Posterior cingulate gyrus (tissue), 11 donors: ENCODE measurements at regions not wholly inside any gene's neighbourhood (a gene's known extent, or its start where the extent isn't known, plus 50 kb on each side); places are given as distances from the start of the nearest gene placed in this dataset.
"Not testable (repeated sequence)": the region's sequence is repeated elsewhere in the genome, so short reads cannot be mapped to it uniquely, and the experiment has no call there.

Experiments
- DNase-seq, 10 donors: peaks; one replicate each; pipeline versions ENCODE4 v3.0.0 to v3.0.0-alpha.2; 2020 to 2021; ENCODE audit warnings: mixed read lengths in 3 of 10
- intact Hi-C: fragments of 100-400 bp; cut with DNase I; formaldehyde crosslinking; loops from one replicate; pipeline ENCODE4 v1.15.1; 2023

DNA sequence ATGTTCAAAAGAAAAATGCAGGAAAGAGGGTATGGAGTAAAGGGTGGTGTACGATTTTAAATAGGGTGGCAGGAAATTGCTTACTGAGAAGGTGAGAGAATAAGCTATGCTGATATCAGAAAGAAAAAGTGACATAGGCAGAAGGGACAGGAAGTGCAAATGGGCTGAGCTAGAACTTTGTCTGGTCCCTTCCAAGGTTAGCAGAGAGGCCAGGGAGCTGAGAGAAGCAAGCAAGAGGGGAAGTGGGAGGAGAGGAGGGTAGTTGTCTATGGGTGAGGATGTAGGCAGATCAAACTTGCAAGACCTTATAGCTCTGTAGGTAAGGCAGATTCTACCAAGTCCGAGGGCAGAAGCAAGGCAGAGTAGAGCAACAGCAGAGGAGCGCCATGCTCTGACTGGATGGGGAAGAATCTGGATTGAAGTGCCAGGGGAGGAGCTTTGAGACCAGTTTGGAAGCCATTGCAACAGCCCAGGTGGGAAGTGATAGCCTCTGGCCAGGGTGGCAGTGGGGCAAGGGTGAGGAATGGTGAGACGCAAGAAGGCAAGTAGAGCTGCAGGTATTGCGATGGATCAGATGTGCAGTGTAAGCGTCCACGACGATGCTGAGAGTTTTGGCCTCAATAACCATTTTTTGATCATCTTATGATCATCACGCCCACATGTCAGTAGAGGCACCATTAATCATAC is 134.4 kb upstream of the APCDD1 start:
- no peak for DNase-seq
- intact Hi-C loops: no loop called here

DNA sequence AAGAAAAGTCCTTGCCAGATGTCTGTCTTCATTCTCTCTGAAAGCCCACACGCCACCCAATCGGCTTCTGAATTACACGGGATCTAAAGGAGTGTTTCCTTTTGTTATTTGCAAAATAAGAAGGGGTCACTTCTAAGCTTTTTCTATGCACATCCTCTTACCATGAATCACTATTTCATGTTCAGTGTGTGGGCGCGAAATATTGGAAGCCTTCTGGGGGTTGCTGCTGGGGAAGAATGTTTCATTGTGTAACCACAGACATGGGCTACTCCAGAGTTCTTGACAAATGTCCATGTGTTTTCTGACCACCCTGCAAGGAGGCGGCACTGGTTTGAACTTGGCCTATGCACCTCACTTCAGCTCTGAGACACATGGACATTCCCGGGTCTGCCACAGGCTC is 133.6 kb upstream of the APCDD1 start:
- DNase-seq: peak in 1 of 10 donors; percentile 7
- intact Hi-C loops: no loop called here

DNA sequence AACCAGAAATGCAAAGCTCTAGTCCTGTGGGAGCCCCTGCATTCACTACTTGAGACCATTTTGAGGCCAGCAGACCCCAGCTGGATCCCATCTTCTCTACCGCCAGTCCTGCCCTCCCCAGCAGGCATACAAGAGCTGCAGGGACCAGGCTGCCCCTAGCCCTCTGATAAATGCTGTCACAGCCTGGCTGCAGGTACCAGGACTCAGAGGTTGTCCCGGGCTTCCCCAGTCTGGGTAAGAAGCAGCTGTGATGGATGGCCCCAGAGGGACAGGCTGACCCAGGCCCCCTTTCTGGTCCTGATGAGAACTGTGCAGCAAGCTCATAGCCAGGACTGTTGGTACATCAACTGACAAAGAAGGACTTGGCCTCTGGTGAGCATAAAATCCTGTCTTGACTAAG is 132.9 kb upstream of the APCDD1 start:
- intact Hi-C loops: no loop called here
- peak in 1 of 10 donors; percentile 67 for DNase-seq

DNA sequence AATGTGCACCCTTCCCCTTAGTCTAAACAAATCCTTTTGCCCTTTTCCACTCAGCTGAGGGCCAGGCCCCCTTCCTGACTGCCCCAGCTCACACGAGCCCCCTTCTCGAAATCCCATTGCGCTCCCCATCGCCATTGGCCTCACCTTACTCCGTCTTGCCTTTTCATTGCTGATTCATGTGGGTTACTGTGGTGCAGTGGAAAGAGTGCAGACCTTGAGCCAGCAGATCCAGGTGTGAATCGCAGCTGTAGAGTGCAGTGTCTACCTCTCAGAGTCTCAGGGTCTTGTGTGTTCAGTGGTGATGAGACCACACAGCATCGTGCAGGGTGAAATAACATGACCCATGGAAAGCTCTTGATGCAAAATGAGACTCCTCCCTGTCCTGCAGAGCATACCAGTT is 132.4 kb upstream of the APCDD1 start:
- DNase-seq: peak in 1 of 10 donors; percentile 39
- intact Hi-C loops: no loop called here

DNA sequence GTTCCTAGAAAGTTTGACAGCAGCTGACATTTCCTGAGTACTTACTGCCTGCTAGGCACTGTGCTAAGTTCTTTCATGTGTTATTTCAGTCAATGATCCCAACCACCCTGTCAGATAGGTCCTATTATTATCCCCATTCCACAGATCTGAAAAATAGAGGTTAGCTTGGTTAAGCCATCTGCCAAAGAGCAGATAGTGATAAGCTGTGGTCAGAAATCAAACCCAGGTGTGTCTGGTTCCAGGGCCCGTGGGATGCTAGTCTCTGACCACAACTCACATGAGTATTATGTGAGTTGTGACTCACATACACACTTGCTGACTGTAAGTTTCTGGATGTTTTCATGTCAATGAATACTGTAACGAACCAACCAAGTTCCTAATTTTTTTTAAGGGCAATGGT is 132.0 kb upstream of the APCDD1 start:
- intact Hi-C loops: no loop called here
- DNase-seq: no peak

DNA sequence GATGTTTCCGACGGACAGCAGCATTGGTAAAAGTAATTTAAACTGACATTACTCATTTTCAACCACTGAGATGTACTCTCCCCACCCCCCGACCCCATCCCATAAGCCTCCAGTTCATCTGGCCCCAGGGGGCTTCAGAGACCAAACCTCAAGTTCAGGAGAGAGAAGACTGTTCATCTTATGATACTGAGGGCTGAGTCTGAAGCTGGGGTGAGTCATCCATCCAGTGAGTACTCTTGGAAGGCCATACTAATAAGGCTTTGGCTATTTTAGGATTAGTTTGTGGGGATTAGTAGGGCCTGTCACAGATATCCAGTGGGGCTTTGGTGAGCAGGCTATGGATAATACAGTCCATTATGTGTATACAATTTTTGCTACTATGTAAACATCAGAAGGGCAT is 125.3 kb upstream of the APCDD1 start:
- intact Hi-C loops: no loop called here
- DNase-seq: no peak

DNA sequence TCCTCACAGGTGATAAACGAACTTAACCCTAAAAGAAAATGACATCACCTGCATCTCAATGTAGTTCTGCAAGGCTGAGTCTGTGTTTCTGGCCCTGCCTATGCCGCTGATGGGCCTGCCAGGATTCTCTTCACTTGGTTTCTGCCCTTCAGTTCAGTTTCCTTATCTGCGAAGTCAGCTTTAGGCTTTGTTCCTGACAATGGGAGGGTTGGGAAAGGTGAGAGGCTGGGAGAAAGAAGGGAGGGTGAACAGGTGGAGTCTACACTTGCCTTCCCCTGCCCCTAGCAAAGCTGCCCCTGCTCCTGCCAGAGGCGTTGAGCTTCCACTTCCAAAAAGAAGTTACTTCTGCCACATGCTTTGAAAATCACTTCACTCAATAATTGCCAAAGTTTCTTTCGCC is 124.0 kb upstream of the APCDD1 start:
- intact Hi-C loops: no loop called here
- DNase-seq: no peak

DNA sequence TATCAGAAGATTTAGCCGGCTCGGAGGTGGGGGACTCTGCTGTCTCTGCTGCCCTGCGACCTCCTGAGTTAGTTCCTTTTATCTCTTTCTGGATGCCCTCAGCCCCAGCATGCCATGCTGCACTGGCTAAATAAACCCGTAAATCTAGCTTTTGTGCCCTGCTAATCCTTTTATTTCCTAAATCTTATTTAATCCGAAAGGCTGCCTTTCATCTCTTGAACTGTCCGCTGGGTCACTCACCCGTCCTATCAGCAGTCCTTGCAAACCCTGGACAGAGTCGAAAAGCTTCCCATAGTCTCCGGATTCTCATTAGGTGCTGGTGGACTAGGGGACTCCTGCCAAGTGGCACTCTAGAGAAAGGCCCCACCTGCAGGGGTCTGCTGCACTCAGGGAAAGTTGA is 122.0 kb upstream of the APCDD1 start:
- no peak for DNase-seq
- intact Hi-C loops: no loop called here

DNA sequence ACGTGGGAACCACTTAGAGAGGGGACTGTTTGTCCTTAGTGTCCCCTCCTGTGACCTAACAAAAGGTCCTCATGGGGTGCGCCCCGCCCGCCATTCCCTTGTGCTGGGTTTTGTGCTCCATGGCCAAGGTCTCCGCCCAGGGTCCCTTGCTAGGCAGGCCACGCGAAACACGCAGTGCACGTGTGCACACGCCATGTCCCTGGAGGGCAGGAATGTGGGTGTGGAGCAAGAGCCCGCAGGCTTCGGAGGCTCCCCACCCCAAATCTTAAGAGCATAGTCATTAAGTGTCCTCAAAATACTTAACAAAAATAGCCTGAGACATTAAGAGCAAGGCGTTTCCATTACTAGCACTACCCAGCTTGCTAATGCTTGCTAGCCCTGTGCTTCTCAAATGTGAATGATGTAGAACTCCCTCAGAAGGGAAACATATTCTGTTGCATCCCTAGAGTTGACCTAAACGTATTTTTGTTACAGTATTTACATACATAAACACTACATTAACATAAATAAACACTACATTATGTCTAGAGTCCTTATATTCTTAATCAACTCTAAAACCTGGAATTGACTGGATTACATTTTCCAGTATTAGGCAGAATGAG is 117.6 kb upstream of the APCDD1 start:
- intact Hi-C loops: no loop called here

DNA sequence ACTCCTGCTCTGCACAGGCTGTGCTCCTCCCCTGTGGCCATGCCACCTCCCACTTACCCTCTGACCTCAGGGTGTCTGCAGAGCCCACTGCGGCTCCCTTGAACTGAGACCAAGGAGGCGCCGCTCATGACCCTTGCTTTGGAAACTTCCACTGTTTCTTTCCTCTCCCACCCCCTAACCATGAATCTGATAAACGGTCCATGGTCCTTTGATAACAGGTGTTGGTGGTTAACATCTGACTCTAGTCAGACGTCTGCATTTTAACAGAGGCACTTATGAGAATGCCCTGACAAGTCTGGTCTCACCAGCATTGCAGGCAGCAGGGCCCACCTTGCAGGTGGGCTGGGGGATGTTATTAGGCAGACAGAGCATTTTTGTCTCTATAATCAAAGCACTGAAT is 113.6 kb upstream of the APCDD1 start:
- intact Hi-C loops: no loop called here
- DNase-seq: no peak

More for the DNA sequence above, 117.6 kb upstream of the APCDD1 start:
- DNase-seq: peak in 1 of 10 donors; percentile 70

DNA sequence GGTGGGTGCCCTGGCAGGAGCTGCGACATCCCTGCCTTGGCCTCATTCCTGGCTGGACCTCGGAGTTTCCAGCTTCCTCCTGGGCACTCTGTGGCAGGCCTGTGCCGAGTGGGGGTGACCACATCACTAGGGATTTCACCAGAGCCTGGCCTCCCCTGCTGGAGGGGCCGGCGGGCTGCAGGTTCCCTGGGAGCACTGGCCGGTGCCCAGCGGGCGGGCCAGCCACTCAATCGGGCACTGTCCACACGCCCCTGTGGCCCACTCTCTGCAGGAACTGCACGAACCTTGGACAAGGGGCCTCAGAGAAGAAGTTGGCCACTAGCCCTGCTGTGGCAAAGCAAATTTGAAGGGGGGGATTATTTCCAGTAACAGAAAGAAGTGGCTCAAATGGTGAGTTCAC is 110.7 kb upstream of the APCDD1 start:
- DNase-seq: peak; percentile 19 to 94 (median 56)
- intact Hi-C loops: no loop called here

DNA sequence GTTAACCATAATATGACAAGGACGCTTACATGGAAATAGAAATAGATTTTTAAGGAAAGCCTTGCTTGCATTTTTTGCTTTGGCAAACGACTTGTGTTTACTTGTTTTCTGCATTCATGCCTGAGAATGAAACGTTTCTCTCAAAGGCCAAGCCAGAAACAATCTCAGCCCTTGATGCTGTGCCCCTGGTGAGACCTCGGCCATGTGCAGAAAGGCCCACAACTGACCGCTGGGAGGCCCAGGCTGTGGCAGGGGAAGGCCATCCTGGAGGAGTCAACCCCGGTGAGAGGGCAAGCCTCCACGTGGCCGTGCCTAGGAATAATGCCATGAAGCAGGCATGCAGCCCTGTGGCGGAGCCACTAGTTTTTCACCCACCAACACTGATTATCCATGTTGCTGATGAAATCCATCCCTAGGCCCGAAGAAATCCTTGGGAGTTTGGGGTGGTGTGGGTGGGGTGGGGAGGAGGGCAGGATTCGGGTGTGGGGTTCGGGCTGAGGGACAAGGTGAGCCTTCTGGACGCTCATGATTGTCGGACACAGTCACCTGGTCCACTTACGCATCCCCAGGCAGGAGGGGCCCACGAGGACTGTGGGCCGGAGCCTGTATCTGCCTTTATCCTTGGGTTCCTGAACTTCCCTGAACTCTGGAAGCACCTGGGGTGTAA is 107.6 kb upstream of the APCDD1 start:
- DNase-seq: peak in 1 of 10 donors; percentile 78
- intact Hi-C loops: no loop called here

DNA sequence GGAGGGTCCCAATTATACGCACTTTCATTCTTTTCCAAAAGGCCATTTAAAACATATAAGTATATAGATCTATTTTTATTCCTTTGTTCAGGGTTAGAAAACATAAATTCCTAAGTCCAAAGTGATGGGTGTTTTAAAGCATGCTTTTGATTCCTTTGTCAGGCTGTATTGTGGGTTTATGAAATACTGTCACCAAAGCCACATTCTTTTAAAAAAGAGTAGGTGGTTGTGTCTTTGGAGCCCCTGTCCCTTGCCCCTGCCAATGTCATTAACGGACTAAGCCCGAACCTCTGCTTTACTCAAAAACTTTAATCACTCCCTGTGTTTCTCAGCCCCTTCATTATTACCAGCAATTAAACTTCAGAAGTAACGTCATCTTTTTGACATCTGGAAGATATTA is 104.9 kb upstream of the APCDD1 start:
- intact Hi-C loops: no loop called here
- DNase-seq: no peak

DNA sequence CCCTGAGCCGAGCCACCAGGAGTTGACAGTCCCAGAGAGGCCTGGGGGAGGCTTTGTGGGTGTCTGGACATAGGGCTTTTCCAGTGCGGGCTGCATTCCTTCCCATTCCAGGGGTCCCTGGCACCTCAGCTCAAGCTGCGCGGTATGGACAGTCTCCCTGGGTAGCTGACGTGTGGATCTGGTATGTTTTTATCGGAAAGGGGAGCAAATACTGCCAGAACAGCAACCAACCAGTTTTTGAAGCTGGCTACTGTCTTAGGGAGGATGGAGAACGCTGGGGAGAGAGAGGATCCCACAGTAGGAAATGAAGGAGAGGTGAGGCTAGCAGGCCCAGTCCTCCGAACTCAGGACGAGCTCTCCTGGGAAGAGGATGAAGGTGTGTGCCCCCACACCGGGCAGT is 103.8 kb upstream of the APCDD1 start:
- intact Hi-C loops: loop anchor here (5.0 kb wide), 1 partner anchor 52 kb away; no protein-coding TSS in a partner anchor
- no peak for DNase-seq

DNA sequence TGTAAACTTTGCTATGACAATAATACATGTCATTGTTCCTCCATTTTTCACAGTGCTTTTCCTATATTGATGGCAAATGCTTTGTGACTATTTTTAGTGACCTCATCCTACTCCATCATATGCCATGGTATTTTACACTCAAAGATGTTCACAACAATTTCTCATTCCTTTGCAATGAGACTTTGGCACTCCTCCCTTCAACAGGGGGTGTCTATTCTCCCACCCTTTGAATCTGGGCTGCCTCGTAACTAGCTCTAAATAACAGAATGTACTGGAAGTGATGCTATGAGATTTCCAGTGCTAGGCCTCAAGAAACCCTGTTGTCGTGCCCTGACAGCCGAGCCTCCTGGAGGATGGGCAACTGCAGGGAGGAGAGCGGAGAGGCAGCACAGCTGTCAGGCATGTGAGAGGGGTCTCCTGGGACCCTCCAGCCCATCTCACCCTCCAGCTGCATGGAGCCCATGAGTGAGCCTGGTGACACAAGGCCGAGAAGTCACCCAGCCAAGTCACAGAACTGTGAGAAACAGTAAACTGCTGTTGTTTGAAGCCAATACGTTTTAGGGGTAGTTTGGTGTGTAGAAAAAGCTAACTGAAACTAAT is 103.1 kb upstream of the APCDD1 start:
- DNase-seq: no peak
- intact Hi-C loops: loop anchor here (5.0 kb wide), 1 partner anchor 51 kb away; no protein-coding TSS in a partner anchor

DNA sequence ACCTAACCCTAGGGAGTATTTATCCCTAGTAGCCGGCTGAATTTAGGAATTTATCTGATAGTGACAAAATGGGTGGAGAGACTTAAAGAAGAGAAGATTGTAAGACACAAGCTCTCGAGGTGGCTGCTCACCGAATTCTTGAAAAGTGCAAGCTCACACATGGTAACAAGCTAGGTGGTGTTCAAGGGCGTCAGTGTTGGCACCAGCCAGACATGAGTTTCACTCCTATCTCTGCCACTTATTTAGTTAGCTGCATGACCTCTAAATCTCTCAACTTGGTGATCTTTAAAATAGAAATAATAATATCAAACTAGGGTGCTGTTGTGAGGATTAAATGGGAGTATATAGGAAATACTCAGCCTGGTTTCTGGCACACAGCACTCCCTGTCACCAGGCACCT is 102.6 kb upstream of the APCDD1 start:
- intact Hi-C loops: loop anchor here (5.0 kb wide), 1 partner anchor 50 kb away; no protein-coding TSS in a partner anchor
- DNase-seq: no peak

DNA sequence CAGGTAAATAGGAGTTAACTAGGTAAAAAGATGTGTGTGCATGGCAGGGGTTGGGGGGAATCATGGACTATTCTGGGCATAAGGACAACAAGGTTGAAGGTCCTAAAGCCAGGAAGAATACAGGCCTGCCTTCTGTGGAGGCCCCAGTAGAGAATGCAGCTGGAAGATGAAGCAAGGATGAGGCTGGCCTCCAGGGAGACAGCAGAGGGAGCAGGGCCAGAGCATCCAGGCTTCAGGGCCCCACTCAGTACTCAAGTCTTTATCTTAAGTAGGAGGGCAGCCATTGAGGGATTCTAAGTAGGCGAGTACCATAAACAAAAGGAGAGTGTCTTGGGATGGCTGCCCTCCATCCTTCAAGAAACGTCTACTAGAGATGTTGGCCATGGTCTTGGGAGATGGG is 101.8 kb upstream of the APCDD1 start:
- DNase-seq: no peak
- intact Hi-C loops: loop anchor here (5.0 kb wide), 1 partner anchor 50 kb away; no protein-coding TSS in a partner anchor

DNA sequence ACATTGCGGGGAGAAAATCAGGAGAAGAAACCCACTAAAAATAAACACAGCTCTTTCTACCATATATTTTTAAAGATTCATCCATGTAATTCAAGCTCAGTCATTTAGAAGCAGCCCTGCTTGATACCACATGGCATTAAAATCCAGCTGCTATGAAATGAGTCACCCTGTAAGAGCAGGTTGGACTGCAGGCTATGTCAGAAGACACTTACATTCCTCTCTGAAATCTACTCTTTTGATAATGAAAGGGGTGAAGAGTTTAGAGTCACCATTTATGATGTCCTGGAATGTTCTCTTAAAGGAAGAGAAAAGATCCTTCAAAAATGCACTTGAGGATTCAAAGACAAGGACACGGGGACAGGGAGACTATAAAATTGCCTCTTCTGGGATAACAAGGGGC is 100.6 kb upstream of the APCDD1 start:
- DNase-seq: no peak
- intact Hi-C loops: loop anchor here (5.0 kb wide), 1 partner anchor 49 kb away; no protein-coding TSS in a partner anchor

DNA sequence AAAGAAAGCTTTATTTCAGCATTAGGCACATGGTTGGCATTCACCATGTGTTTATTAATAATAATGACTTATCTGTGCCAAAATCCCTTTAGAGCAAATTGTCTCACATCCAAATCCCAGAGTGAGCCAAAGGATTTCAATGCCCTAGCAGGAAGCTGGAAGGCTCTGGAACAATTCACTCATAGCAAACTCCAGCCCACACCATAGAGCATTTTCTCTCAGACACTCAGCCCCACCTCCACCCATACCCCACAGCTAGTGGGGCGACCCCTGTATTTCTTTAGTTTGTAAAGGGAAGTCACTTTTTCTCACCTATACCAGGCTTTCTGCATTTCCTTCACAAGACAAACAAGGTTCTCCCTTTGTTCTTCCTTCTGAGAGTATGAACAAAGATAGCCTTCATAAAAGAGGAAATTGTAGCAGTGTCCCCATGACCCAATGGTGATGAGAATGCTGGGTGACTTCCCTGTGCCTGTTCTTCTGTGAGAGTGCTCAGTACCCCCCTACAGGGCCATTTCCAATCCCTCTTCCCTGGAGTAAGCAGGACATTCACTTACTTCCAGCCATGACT is 100.1 kb upstream of the APCDD1 start:
- DNase-seq: peak in 1 of 10 donors; percentile 9
- intact Hi-C loops: loop anchor here (5.0 kb wide), 1 partner anchor 48 kb away; no protein-coding TSS in a partner anchor

DNA sequence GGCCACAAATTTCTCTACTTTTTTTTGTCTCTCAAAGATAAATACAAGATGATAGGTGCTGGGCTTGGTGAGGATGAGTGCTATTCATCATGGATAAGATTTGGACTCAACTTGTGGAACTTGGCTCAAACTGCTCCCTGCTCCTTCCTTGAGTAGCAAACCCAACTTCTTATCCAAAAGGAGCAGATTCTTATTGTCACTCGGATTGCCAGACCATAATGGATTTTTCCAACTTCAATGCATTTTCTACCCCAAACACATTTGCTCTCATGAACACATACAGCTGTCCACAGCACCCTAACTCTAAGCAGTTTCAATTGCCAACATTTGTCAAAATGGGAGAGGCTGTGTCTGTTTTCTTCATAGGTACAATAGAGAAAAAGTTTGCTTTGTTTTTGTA is 99.5 kb upstream of the APCDD1 start:
- DNase-seq: no peak
- intact Hi-C loops: loop anchor here (5.0 kb wide), 1 partner anchor 47 kb away; no protein-coding TSS in a partner anchor

DNA sequence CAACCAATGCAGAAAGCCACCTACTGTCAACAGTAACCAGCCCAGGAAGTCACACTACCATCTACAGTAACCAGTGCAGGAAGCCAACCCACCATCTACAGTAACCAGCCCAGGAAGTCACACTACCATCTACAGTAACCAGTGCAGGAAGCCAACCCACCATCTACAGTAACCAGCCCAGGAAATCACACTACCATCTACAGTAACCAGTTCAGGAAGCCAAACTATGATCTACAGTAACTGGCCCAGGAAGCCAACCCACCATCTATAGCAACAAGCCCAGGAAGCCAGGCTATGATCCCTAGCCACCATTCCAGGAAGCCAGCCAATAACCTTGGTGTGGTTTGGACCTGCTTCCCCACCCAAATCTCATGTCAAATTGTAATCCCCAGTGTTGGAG is 97.4 kb upstream of the APCDD1 start:
- intact Hi-C loops, DNase-seq: not testable (repeated sequence)
